Thoracic aorta (tissue), 2 donors: ENCODE measurements at regions not wholly inside any gene's neighbourhood (a gene's known extent, or its start where the extent isn't known, plus 50 kb on each side); places are given as distances from the start of the nearest gene placed in this dataset.

Source experiments
- ATAC-seq: fragments of 150-250 bp; one replicate; pipeline ENCODE4 v1.8.0; 2017; ENCODE audit warnings: low read depth; ENCODE audit not compliant: insufficient number of reproducible peaks, low FRiP score
- DNase-seq: peaks from one replicate; pipeline ENCODE4 v3.0.0-alpha.2; 2020; ENCODE audit warnings: low spot score
- H3K27ac ChIP-seq, 2 donors: fragments of 200-600 bp; sonication (generic); 1 replicate in 1 of 2; 2 replicates in 1 of 2; pipeline ENCODE4 v1.5.1; 2016; ENCODE audit warnings: mild to moderate bottlenecking in 2 of 2, moderate library complexity in 2 of 2
- H3K27me3 ChIP-seq: fragments of 200-600 bp; sonication (generic); replicated peaks from 2 replicates; pipeline ENCODE4 v1.6.0; 2016; ENCODE audit warnings: mild to moderate bottlenecking; ENCODE audit not compliant: insufficient read depth
- H3K36me3 ChIP-seq: fragments of 200-600 bp; sonication (generic); one replicate; pipeline ENCODE4 v1.5.1; 2016
- H3K4me1 ChIP-seq, 2 donors: fragments of 200-600 bp; sonication (generic); 1 replicate in 1 of 2; 2 replicates in 1 of 2; pipeline versions ENCODE4 v1.5.1 to v1.6.0; 2016; ENCODE audit warnings: low read depth in 2 of 2, mild to moderate bottlenecking in 1 of 2; ENCODE audit not compliant: control insufficient read depth in 1 of 2
- H3K4me3 ChIP-seq: fragments of 200-600 bp; sonication (generic); 2 replicates; pipeline ENCODE4 v1.5.1; 2016; ENCODE audit warnings: mild to moderate bottlenecking
- H3K9me3 ChIP-seq: fragments of 200-600 bp; sonication (generic); 2 replicates; pipeline ENCODE4 v1.5.1; 2016
- CTCF ChIP-seq: fragments of 200-600 bp; sonication (generic); IDR thresholded peaks from one replicate; pipeline ENCODE4 v1.5.1; 2019; ENCODE audit warnings: antibody characterized with exemption

- Histone ChIP-seq H3K9me3 (no peaks in the 10 kb centered on the region), H3K4me1 (no peaks in the 10 kb centered on the region), H3K27ac (no peak overlapping the region), H3K4me3 (no peak overlapping the region), H3K36me3 (no peaks in the 10 kb centered on the region), H3K27me3 (no peaks in the 10 kb centered on the region)
- ATAC-seq (no peak), DNase-seq (no peak)
- TF ChIP-seq CTCF: no peak
Observed at GRCh38 chr11:109862835-109863234, 230.4 kb upstream of the ZC3H12C start.

- no peak for TF ChIP-seq CTCF
- no peak overlapping the region for H3K4me3 ChIP-seq
- H3K9me3 ChIP-seq: no peaks in the 10 kb centered on the region
- H3K4me1 ChIP-seq: no peaks in the 10 kb centered on the region
- DNase-seq (no peak), ATAC-seq (no peak)
- H3K27me3 ChIP-seq: no peaks in the 10 kb centered on the region
- H3K36me3 ChIP-seq: no peaks in the 10 kb centered on the region
- no peak overlapping the region for H3K27ac ChIP-seq
Observed at GRCh38 chr11:109864151-109864661, 229.0 kb upstream of the ZC3H12C start.

- Histone ChIP-seq H3K36me3 (no peaks in the 10 kb centered on the region), H3K9me3 (no peaks in the 10 kb centered on the region), H3K27ac (no peak overlapping the region), H3K4me3 (no peak overlapping the region), H3K4me1 (no peaks in the 10 kb centered on the region), H3K27me3 (no peaks in the 10 kb centered on the region)
- ATAC-seq (no peak), DNase-seq (no peak)
- TF ChIP-seq CTCF: no peak
Observed at GRCh38 chr11:109864834-109865547, 228.2 kb upstream of the ZC3H12C start.

GRCh38 chr11:109865548-109866186 lies 227.5 kb upstream of the ZC3H12C start:
- Histone ChIP-seq H3K4me3 (no peak overlapping the region), H3K4me1 (no peaks in the 10 kb centered on the region), H3K9me3 (no peaks in the 10 kb centered on the region), H3K27me3 (no peaks in the 10 kb centered on the region), H3K27ac (no peak overlapping the region), H3K36me3 (no peaks in the 10 kb centered on the region)
- TF ChIP-seq CTCF: no peak
- ATAC-seq (no peak), DNase-seq (no peak)

GRCh38 chr11:109867784-109868183 lies 225.4 kb upstream of the ZC3H12C start:
- no peaks in the 10 kb centered on the region for H3K27me3 ChIP-seq
- no peaks in the 10 kb centered on the region for H3K4me1 ChIP-seq
- H3K36me3 ChIP-seq: no peaks in the 10 kb centered on the region
- no peak overlapping the region for H3K4me3 ChIP-seq
- DNase-seq (no peak), ATAC-seq (no peak)
- no peaks in the 10 kb centered on the region for H3K9me3 ChIP-seq
- no peak for TF ChIP-seq CTCF
- no peak overlapping the region for H3K27ac ChIP-seq
